GM12878 (cell line): ENCODE measurements at regions not wholly inside any gene's neighbourhood (a gene's known extent, or its start where the extent isn't known, plus 50 kb on each side); places are given as distances from the start of the nearest gene placed in this dataset.

Experiments used
- ATAC-seq: fragments of 200-7000 bp; cut with Tn5 transposase; 3 replicates; pipeline ENCODE4 v1.9.1; 2020; ENCODE audit warnings: mild to moderate bottlenecking, moderate library complexity
- BruUV-seq: library from RNA; stranded (reverse); fragments of 400-500 nt; replicated peaks from 2 replicates; lab custom pipeline; 2021; lab: Mats Ljungman, UMichigan
- CTCF ChIA-PET: fragments of 300-600 bp; sonication (Branson Sonifier 250); formaldehyde crosslinking; extraction: SDS; loops from one replicate; lab custom pipeline; 2021; ENCODE audit warnings: inconsistent platforms; lab: Yijun Ruan, JAX
- POLR2A ChIA-PET: fragments of 350-600 bp; formaldehyde crosslinking; extraction: SDS; loops from one replicate; lab custom pipeline; 2021; ENCODE audit warnings: inconsistent platforms; lab: Charles Lee
- RAD21 ChIA-PET: fragments of 300-600 bp; sonication (Branson Sonifier 250); formaldehyde crosslinking; loops from one replicate; lab custom pipeline; 2023; ENCODE audit warnings: antibody characterized with exemption; ENCODE audit not compliant: unreplicated experiment; lab: Charles Lee
- SMC1A ChIA-PET: fragments of 300-600 bp; sonication (Branson Sonifier 250); formaldehyde crosslinking; loops from one replicate; lab custom pipeline; 2023; ENCODE audit not compliant: unreplicated experiment, uncharacterized antibody; lab: Charles Lee
- DNase-seq: peaks from one replicate; pipeline ENCODE4 v3.0.0-alpha.2; 2011; ENCODE audit warnings: low read depth, low spot score
- FAIRE-seq: peaks from 3 replicates; lab custom pipeline; 2011; peaks lifted over from hg19 to GRCh38; lab: Jason Lieb, UNC
- H2AFZ ChIP-seq: 2 replicates; pipeline ENCODE4 v1.6.0; 2011; ENCODE audit warnings: low read depth, low read length, control low read depth; ENCODE audit not compliant: control insufficient read depth
- H3K27ac ChIP-seq: 2 replicates; pipeline ENCODE4 v1.5.1; 2011; ENCODE audit warnings: control low read depth; ENCODE audit not compliant: control insufficient read depth, insufficient read depth
- H3K27me3 ChIP-seq, 2 experiments: replicated peaks in 1 of 2; 2 replicates each; pipeline versions ENCODE4 v1.6.0 to v1.6.1; 2011; ENCODE audit warnings: low read length in 1 of 2; ENCODE audit not compliant: control insufficient read depth in 2 of 2, insufficient read depth in 2 of 2
- H3K36me3 ChIP-seq, 2 experiments: 2 replicates each; pipeline ENCODE4 v1.5.1; 2011; ENCODE audit warnings: low read length in 1 of 2; ENCODE audit not compliant: control insufficient read depth in 2 of 2, insufficient read depth in 2 of 2
- H3K4me1 ChIP-seq: 2 replicates; pipeline ENCODE4 v1.6.1; 2011; ENCODE audit warnings: mild to moderate bottlenecking, low read length, moderate library complexity, mixed read lengths; ENCODE audit not compliant: control insufficient read depth, insufficient read depth
- H3K4me2 ChIP-seq: 2 replicates; pipeline ENCODE4 v1.6.0; 2011; ENCODE audit warnings: control low read depth; ENCODE audit not compliant: control insufficient read depth, insufficient read depth
- H3K4me3 ChIP-seq: fragments of 200-600 bp; sonication (generic); 2 replicates; pipeline ENCODE4 v1.5.1; 2016
- H3K79me2 ChIP-seq: 2 replicates; pipeline ENCODE4 v1.6.0; 2011; ENCODE audit warnings: low read length; ENCODE audit not compliant: control insufficient read depth, insufficient read depth
- H3K9ac ChIP-seq: 2 replicates; pipeline ENCODE4 v1.8.0; 2011; ENCODE audit warnings: low read length, control low read depth, mixed read lengths; ENCODE audit not compliant: control insufficient read depth, insufficient read depth
- H3K9me3 ChIP-seq: replicated peaks from 3 replicates; pipeline ENCODE4 v1.5.1; 2011; ENCODE audit warnings: mild to moderate bottlenecking, low read length; ENCODE audit not compliant: control insufficient read depth, insufficient read depth
- H4K20me1 ChIP-seq: 2 replicates; pipeline ENCODE4 v1.6.0; 2011; ENCODE audit not compliant: control insufficient read depth, insufficient read depth
- BMI1 ChIP-seq: fragments of 450-650 bp; IDR thresholded peaks from 2 replicates; pipeline ENCODE4 v1.6.1; 2016; ENCODE audit warnings: mild to moderate bottlenecking, moderate library complexity, borderline replicate concordance
- CREM ChIP-seq: IDR thresholded peaks from 2 replicates; pipeline ENCODE4 v1.6.1; 2014; ENCODE audit warnings: antibody characterized with exemption, low read depth
- KDM1A ChIP-seq: fragments of 200-600 bp; sonication (generic); IDR thresholded peaks from 2 replicates; pipeline ENCODE4 v1.6.1; 2016; ENCODE audit warnings: borderline replicate concordance
- MAX ChIP-seq: IDR thresholded peaks from 2 replicates; pipeline ENCODE4 v1.6.1; 2012; ENCODE audit warnings: low read depth, low read length, improper control_type of control experiment
- PML ChIP-seq: IDR thresholded peaks from 2 replicates; pipeline ENCODE4 v1.6.1; 2012; ENCODE audit warnings: low read length, inconsistent platforms
- RFX5 ChIP-seq: IDR thresholded peaks from 2 replicates; pipeline ENCODE4 v1.6.1; 2011; ENCODE audit warnings: low read depth, low read length, improper control_type of control experiment
- TCF7 ChIP-seq: IDR thresholded peaks from 2 replicates; pipeline ENCODE4 v1.6.1; 2014; ENCODE audit warnings: antibody characterized with exemption, borderline replicate concordance
- WGBS: methylation state at CpG from one replicate; pipeline ENCODE4 v1.1.6; 2016; ENCODE audit warnings: low lambda C conversion rate; ENCODE audit not compliant: insufficient replicate concordance, insufficient coverage; ENCODE audit errors: missing lambda C conversion rate; 5-methylcytosine and 5-hydroxymethylcytosine counted together
- in situ Hi-C: fragments of 300-500 bp; cut with MboI; formaldehyde crosslinking; loops from 9 replicates; pipeline ENCODE4 v1.14.3; 2018; ENCODE audit warnings: mixed read lengths
- intact Hi-C: fragments of 100-400 bp; cut with micrococcal nuclease; formaldehyde crosslinking; loops from one replicate; pipeline ENCODE4 v1.14.2; 2022; ENCODE audit not compliant: unreplicated experiment
- TF ChIP-seq, protein P1 (sequence below): IDR thresholded peaks from 2 replicates; pipeline ENCODE4 v1.6.1; 2012; ENCODE audit warnings: low read length, inconsistent platforms
- TF ChIP-seq, protein P2 (sequence below): fragments of 450-650 bp; IDR thresholded peaks from 2 replicates; pipeline ENCODE4 v1.6.1; 2017; ENCODE audit warnings: mild to moderate bottlenecking, moderate library complexity

- H3K27me3 ChIP-seq, result no peaks in the 10 kb centered on the region
- ChIA-PET SMC1A (no interaction called here), CTCF (no interaction called here)
- no peaks in the 10 kb centered on the region for H3K36me3 ChIP-seq
- FAIRE-seq (no peak), DNase-seq (no peak), ATAC-seq (no peak)
- no peaks in the 10 kb centered on the region for H3K79me2 ChIP-seq
- in situ Hi-C loops, result no loop called here
- H3K4me2 ChIP-seq, result no peak overlapping the region
- H3K27ac ChIP-seq, result no peak overlapping the region
- no peak overlapping the region for H3K4me3 ChIP-seq
- H3K9me3 ChIP-seq, result no peaks in the 10 kb centered on the region; the same call in 2 of the 3 replicates
- H2AFZ ChIP-seq, result no peak overlapping the region
- no peak overlapping the region for H3K9ac ChIP-seq
- TF ChIP-seq KDM1A, result no peak
- no peak for TF ChIP-seq MAX
- TF ChIP-seq BMI1, result no peak
- TF ChIP-seq, protein P1, sequence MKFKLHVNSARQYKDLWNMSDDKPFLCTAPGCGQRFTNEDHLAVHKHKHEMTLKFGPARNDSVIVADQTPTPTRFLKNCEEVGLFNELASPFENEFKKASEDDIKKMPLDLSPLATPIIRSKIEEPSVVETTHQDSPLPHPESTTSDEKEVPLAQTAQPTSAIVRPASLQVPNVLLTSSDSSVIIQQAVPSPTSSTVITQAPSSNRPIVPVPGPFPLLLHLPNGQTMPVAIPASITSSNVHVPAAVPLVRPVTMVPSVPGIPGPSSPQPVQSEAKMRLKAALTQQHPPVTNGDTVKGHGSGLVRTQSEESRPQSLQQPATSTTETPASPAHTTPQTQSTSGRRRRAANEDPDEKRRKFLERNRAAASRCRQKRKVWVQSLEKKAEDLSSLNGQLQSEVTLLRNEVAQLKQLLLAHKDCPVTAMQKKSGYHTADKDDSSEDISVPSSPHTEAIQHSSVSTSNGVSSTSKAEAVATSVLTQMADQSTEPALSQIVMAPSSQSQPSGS, result no peak
- TF ChIP-seq PML, result no peak
- TF ChIP-seq RFX5, result no peak
- TF ChIP-seq, protein P2, sequence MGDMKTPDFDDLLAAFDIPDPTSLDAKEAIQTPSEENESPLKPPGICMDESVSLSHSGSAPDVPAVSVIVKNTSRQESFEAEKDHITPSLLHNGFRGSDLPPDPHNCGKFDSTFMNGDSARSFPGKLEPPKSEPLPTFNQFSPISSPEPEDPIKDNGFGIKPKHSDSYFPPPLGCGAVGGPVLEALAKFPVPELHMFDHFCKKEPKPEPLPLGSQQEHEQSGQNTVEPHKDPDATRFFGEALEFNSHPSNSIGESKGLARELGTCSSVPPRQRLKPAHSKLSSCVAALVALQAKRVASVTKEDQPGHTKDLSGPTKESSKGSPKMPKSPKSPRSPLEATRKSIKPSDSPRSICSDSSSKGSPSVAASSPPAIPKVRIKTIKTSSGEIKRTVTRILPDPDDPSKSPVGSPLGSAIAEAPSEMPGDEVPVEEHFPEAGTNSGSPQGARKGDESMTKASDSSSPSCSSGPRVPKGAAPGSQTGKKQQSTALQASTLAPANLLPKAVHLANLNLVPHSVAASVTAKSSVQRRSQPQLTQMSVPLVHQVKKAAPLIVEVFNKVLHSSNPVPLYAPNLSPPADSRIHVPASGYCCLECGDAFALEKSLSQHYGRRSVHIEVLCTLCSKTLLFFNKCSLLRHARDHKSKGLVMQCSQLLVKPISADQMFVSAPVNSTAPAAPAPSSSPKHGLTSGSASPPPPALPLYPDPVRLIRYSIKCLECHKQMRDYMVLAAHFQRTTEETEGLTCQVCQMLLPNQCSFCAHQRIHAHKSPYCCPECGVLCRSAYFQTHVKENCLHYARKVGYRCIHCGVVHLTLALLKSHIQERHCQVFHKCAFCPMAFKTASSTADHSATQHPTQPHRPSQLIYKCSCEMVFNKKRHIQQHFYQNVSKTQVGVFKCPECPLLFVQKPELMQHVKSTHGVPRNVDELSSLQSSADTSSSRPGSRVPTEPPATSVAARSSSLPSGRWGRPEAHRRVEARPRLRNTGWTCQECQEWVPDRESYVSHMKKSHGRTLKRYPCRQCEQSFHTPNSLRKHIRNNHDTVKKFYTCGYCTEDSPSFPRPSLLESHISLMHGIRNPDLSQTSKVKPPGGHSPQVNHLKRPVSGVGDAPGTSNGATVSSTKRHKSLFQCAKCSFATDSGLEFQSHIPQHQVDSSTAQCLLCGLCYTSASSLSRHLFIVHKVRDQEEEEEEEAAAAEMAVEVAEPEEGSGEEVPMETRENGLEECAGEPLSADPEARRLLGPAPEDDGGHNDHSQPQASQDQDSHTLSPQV, result no peak
- no peak for TF ChIP-seq TCF7
- TF ChIP-seq CREM, result no peak
- TF ChIP-seq, all 136 proteins: peak for 0
- RAD21 ChIA-PET, result no interaction called here
- Histone ChIP-seq H4K20me1 (no peaks in the 10 kb centered on the region), H3K4me1 (no peaks in the 10 kb centered on the region)
- POLR2A ChIA-PET, result no interaction called here
- 0% methylated on average over 4 of the region's 4 CpGs for WGBS
- no TSS peak for BruUV-seq
- intact Hi-C loops, result no loop called here
Observed at GRCh38 chr21:16532840-16533239, 803.1 kb downstream of the USP25 start.
